Esophagus muscularis mucosa (tissue), 4 donors: ENCODE measurements at regions not wholly inside any gene's neighbourhood (a gene's known extent, or its start where the extent isn't known, plus 50 kb on each side); places are given as distances from the start of the nearest gene placed in this dataset.
"Not testable (repeated sequence)": the region's sequence is repeated elsewhere in the genome, so short reads cannot be mapped to it uniquely, and the experiment has no call there.

Experiments
- DNase-seq: peaks from one replicate; pipeline ENCODE4 v3.0.0-alpha.2; 2017; ENCODE audit errors: extremely low spot score
- H3K27ac ChIP-seq, 4 donors: fragments of 200-600 bp; sonication (generic); replicated peaks in 1 of 4; 1 replicate in 3 of 4; 2 replicates in 1 of 4; pipeline ENCODE4 v1.5.1; 2016 to 2019; ENCODE audit warnings: mild to moderate bottlenecking in 1 of 4
- H3K27me3 ChIP-seq, 4 donors: fragments of 200-600 bp; sonication (generic); one replicate each; pipeline versions ENCODE4 v1.5.1 to v1.6.0; 2016 to 2019
- H3K36me3 ChIP-seq, 4 donors: fragments of 200-600 bp; sonication (generic); one replicate each; pipeline ENCODE4 v1.5.1; 2016 to 2019
- H3K4me1 ChIP-seq, 4 donors: fragments of 200-600 bp; sonication (generic); one replicate each; pipeline ENCODE4 v1.5.1; 2016 to 2019
- H3K4me3 ChIP-seq, 4 donors: fragments of 200-600 bp; sonication (generic); 1 replicate in 2 of 4; 2 replicates in 2 of 4; pipeline ENCODE4 v1.5.1; 2016 to 2019; ENCODE audit warnings: mild to moderate bottlenecking in 4 of 4, moderate library complexity in 1 of 4
- H3K9me3 ChIP-seq, 4 donors: fragments of 200-600 bp; sonication (generic); 1 replicate in 3 of 4; 2 replicates in 1 of 4; pipeline ENCODE4 v1.5.1; 2016 to 2019
- EP300 ChIP-seq: sonication (generic); formaldehyde crosslinking; IDR thresholded peaks from one replicate; pipeline ENCODE4 v1.6.1; 2017; ENCODE audit warnings: antibody characterized with exemption
- POLR2A ChIP-seq: fragments of 450-650 bp; IDR thresholded peaks from one replicate; pipeline ENCODE4 v1.6.1; 2017; ENCODE audit warnings: antibody characterized with exemption, moderate library complexity, mild to moderate bottlenecking, low read depth
- POLR2AphosphoS5 ChIP-seq, 2 donors: sonication (generic); formaldehyde crosslinking; IDR thresholded peaks; one replicate each; pipeline ENCODE4 v1.6.1; 2017; ENCODE audit warnings: antibody characterized with exemption in 2 of 2
- WGBS: methylation state at CpG from one replicate; pipeline ENCODE4 v1.1.5; 2018; 5-methylcytosine and 5-hydroxymethylcytosine counted together
- intact Hi-C: fragments of 100-400 bp; cut with DNase I; formaldehyde crosslinking; loops from one replicate; pipeline ENCODE4 v1.15.1; 2023
- TF ChIP-seq, protein P1 (sequence below), 3 experiments: fragments of 200-600 bp in 2 of 3; fragments of 450-650 bp in 1 of 3; sonication (generic) in 2 of 3; IDR thresholded peaks; one replicate each; pipeline ENCODE4 v1.5.1; 2017 to 2019; ENCODE audit warnings: antibody characterized with exemption in 3 of 3, mild to moderate bottlenecking in 2 of 3, moderate library complexity in 1 of 3

DNA sequence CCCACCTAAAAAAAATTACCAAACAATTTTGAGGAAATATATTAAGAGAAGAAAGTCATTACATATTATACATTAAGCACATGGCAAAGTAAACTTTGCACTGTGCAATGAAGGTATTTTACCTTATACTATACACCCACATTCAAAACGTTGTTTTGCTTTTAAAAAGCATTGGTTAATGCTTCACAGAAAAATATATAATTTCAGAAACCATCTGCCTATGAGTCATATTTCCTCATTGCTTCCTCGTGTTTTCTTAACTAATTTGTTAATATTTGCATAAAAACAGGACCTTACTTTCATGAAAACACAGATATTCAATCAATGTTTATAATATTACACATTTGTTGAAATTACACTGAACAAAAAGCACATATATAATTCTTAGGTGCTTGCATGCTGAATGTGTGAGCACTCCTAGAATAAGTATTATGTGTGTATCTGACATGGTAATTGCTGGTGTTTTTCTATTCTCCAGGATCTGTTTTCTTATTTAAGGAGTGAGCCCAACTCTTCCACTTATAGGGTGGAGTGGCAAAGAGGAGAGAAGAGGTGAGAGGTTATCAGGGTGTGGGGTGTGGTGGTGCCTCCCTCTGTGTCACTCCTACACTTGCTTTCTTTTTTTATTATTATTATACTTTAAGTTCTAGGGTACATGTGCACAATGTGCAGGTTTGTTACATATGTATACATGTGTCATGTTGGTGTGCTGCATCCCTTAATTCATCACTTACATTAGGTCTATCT is 95.1 kb upstream of the IQCM start:
- intact Hi-C loops: no loop called here
- WGBS: 37% methylated on average over 2 of the region's 2 CpGs
- no peak for DNase-seq

DNA sequence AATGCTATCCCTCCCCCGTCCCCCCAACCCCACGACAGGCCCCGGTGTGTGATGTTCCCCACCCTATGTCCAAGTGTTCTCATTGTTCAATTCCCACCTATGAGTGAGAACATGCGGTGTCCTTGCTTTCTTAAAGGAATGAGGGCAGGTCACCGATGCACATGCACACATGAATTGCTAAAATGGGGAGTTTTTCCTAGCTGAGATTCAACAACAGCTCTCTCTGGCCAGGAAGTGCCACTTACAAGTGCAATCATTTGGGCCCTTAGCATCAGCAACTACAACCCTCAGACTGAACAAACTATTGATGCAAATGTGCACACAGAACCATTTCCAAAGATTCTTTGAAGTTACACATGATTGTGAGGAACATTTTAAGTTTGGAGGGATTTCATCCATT is 95.7 kb upstream of the IQCM start:
- Histone ChIP-seq H3K36me3 (no peaks in the 10 kb centered on the region), H3K27ac (no peak overlapping the region), H3K4me3 (no peak overlapping the region), H3K4me1 (no peaks in the 10 kb centered on the region), H3K27me3 (no peaks in the 10 kb centered on the region), H3K9me3 (no peaks in the 10 kb centered on the region)
- TF ChIP-seq POLR2AphosphoS5 (IDR thresholded peaks at IDR 0.05) (no peak), EP300 (no peak), POLR2A (no peak)
- TF ChIP-seq, protein P1, sequence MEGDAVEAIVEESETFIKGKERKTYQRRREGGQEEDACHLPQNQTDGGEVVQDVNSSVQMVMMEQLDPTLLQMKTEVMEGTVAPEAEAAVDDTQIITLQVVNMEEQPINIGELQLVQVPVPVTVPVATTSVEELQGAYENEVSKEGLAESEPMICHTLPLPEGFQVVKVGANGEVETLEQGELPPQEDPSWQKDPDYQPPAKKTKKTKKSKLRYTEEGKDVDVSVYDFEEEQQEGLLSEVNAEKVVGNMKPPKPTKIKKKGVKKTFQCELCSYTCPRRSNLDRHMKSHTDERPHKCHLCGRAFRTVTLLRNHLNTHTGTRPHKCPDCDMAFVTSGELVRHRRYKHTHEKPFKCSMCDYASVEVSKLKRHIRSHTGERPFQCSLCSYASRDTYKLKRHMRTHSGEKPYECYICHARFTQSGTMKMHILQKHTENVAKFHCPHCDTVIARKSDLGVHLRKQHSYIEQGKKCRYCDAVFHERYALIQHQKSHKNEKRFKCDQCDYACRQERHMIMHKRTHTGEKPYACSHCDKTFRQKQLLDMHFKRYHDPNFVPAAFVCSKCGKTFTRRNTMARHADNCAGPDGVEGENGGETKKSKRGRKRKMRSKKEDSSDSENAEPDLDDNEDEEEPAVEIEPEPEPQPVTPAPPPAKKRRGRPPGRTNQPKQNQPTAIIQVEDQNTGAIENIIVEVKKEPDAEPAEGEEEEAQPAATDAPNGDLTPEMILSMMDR (IDR thresholded peaks at IDR 0.05): no peak
- no peak for DNase-seq
- intact Hi-C loops: no loop called here
- 79% methylated on average over 5 of the region's 5 CpGs for WGBS

More for the DNA sequence above, 95.1 kb upstream of the IQCM start:
- Histone ChIP-seq H3K9me3 (no peaks in the 10 kb centered on the region), H3K36me3 (no peaks in the 10 kb centered on the region), H3K4me3 (no peak overlapping the region), H3K27ac (no peak overlapping the region), H3K4me1 (no peaks in the 10 kb centered on the region), H3K27me3 (no peaks in the 10 kb centered on the region)
- no peak for TF ChIP-seq EP300
- TF ChIP-seq POLR2AphosphoS5 (IDR thresholded peaks at IDR 0.05): no peak
- TF ChIP-seq, protein P1 (IDR thresholded peaks at IDR 0.05): no peak
- TF ChIP-seq POLR2A: no peak

DNA sequence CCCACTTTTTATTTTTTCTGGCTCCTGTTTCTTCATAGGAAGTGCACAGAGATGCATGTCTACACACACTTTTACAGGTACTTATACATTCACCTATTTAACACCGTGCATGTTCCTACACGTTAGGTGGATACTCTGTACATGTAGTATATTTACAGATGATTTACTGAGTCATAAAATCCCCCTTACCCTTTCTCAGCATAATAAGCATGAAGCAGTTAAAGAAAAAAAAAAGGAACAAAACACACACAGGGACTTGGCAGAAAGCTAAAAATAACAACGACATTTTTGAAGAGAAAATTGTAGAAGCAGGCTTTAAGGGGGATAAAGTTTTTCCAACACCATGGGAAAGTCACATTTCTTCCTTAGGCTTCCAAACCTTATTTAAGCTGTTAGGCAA is 96.4 kb upstream of the IQCM start:
- Histone ChIP-seq H3K27ac (no peak overlapping the region), H3K36me3 (no peaks in the 10 kb centered on the region), H3K27me3 (no peaks in the 10 kb centered on the region), H3K9me3 (no peaks in the 10 kb centered on the region), H3K4me1 (no peaks in the 10 kb centered on the region), H3K4me3 (no peak overlapping the region)
- intact Hi-C loops: no loop called here
- no peak for TF ChIP-seq POLR2A
- 56% methylated on average over 3 of the region's 3 CpGs for whole genome bisulfite sequencing
- no peak for DNase-seq

DNA sequence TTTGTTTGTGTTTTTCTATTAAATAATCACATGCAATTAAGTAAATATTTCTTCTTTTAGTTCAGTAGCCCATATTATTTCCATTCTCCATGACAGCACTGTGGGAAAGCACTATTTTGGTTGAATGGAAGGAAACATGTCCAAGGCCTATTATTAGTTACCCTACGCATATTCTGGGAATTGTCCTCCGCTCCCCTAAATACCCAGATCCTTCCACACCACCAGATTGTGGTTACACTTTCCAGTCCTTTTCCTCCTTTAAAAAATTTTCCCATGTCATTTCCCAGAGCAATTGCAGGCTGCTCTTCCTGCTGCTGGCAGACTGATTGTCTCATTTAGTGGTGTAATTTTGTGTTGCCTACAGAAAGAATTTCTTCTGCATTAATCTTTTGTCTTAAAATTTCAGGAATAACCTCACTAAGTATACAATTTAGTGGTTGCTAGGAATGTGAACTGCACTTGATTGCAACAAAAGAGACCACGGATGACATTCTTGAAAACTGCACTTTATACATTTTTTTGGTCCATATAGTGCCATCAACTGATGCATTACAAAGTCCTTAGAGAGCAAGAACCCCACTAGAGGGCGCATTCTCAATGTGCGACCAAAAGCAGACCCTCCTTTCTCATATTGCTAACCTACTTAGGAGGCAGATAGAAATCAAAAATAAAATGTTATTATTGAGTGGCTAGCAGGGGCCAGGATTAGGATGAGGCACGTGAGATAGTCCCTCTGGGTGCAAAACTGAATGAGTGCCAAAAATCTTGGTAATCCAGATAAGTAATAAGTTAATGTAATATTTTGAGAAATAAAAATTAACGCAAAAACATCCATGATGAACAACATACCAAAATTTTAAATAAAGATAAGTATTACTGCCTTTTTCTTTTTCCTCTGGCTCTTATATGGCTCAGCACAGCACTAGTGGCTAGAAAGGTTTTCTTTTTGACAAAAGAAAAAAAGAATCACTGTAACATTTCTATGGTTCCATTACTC is 98.8 kb upstream of the IQCM start:
- no peak overlapping the region for H3K27ac ChIP-seq
- H3K4me1 ChIP-seq: no peaks in the 10 kb centered on the region
- no peaks in the 10 kb centered on the region for H3K27me3 ChIP-seq
- H3K4me3 ChIP-seq: no peak overlapping the region
- DNase-seq: no peak
- WGBS: 59% methylated on average over 7 of the region's 7 CpGs
- H3K36me3 ChIP-seq: no peaks in the 10 kb centered on the region
- intact Hi-C loops: no loop called here
- TF ChIP-seq, protein P1 (IDR thresholded peaks at IDR 0.05): peak; percentile 9 to 39 (median 14)
- TF ChIP-seq POLR2A: no peak
- H3K9me3 ChIP-seq: no peaks in the 10 kb centered on the region

DNA sequence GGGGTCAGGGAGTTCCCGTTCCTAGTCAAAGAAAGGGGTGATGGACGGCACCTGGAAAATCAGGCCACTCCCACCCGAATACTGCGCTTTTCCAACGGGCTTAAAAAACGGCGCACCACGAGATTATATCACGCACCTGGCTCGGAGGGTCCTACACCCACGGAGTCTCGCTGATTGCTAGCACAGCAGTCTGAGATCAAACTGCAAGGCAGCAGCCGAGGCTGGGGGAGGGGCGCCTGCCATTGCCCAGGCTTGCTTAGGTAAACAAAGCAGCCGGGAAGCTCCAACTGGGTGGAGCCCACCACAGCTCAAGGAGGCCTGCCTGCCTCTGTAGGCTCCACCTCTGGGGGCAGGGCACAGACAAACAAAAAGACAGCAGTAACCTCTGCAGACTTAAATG is 100.1 kb upstream of the IQCM start:
- intact Hi-C loops, H3K4me3 ChIP-seq, H3K4me1 ChIP-seq, H3K27me3 ChIP-seq, H3K27ac ChIP-seq, H3K36me3 ChIP-seq, DNase-seq, H3K9me3 ChIP-seq: not testable (repeated sequence)
- 100% methylated on average over 1 of the region's 15 CpGs for WGBS
